ENCODE measurements at regions not wholly inside any gene's neighbourhood (a gene's known extent, or its start where the extent isn't known, plus 50 kb on each side); places are given as distances from the start of the nearest gene placed in this dataset.
"Not testable (repeated sequence)": the region's sequence is repeated elsewhere in the genome, so short reads cannot be mapped to it uniquely, and the experiment has no call there.

DNA sequence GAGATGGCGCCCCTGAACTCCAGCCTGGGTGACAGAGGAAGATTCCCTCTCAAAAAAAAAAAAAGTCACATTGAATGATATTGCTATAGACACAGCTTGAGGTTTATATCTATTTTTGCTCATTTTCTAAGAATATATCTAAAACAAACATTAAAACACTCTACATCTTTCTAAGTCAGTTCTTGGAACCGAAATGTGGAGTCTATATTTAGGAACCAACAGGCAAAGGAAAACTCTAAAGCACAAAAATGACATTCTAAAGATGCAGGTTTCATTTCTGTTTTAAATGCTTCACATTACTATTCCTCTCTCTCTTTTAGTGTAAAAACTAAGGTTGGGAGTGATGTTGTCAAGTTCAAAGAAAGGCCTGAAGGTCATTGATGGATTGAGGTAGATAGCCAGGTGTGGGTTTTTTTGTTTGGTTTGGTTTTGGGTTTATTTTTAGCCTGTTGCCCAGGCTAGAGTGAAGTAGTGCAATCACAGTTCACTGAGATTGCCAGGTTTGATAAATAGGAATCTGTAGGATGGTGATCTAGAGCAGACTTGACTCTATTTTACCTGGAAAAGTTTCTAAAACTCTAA, 194.0 kb upstream of the RBBP8 start:
- no peak for DNase-seq (ENCODE audit: low read depth)

DNA sequence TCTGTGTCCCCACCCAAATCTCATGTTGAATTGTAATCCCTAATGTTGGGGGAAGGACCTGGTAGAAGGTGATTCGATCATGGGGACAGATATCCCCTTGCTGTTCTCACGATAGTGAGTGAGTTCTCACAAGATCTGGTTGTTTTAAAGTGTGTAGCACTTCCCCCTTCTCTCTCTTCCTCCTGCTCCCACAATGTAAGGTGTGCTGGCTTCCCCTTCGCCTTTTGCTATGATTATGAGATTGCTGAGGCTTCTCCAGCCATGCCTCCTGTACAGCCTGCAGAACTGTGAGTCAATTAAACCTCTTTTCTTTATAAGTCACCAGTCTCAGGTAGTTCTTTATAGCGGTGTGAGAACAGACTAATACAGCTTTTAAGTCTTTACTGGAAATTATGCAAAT, 193.3 kb upstream of the RBBP8 start:
- DNase-seq (ENCODE audit: low read depth): no peak

DNA sequence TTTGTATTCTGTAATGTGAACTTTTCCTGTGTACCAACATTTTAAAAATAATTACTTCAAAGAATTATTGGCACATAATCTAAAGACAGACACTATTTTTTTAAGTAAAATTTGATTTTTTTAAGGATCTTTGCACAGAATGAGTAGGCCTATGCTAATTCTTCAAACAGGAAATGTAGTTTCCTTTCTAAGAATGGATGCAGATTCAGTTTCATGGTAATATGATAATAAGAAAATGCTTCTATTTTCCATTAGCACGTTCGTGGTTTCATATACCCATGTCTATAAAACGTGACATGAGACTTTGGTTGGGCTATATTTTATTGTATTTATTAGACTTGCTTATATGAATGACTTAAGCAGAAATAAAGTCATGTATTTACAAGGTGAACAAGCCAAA, 191.8 kb upstream of the RBBP8 start:
- no peak for DNase-seq (ENCODE audit: low read depth)

DNA sequence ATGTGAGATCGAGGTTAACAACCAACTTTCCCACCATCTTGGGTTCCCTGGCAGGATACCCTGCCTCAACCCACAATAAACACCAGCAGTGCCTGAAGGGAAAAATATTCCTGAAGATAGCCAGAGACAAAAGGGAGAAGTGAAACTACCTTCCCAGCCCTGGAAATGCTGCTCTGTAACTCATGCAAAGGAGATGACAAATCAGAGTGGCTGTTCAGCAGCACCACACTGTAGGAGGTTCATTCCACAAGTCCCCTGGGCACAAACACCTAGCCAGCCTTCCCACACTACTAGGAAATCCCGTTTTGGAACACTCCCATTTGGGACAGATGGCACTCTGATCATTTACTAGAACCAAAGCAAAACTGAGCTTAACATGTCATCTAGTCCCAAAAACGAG, 190.7 kb upstream of the RBBP8 start:
- DNase-seq (ENCODE audit: low read depth): no peak

DNA sequence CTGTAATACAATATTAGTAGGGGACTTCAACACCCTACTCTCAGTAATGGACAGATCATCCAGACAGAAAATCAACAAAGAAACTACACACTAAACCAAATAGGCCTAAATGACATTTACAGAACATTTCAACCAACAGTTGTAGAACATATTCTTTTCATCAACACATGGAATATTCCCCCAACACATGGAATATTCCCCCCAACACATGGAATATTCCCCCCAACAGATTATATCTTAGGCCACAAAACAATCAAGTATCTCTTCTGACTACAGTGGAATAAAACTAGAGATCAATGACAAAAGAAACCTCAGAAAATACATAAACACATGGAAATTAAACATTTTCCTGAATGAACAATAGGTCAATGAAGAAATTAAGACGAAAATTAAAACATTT, 187.2 kb upstream of the RBBP8 start:
- no peak for DNase-seq (ENCODE audit: low read depth)

DNA sequence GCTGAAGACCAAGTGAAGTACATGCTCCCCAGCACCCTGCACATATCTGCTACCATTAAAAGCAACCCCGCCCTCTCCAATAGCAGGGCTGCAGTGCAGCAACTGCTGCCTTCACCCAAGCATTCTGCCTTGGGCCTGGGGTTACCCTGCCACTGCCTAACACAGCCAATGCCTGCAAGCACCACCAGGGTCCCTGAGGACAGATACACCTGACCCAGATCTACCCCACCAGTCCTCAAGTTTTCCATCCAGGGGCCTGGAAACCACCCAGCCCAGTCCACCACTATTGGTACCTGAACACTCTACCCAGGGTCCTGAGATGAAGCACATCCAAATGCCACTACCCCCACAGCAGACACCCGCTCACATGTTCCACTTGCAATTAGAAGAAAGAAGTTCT, 181.1 kb upstream of the RBBP8 start:
- DNase-seq (ENCODE audit: low read depth): no peak

DNA sequence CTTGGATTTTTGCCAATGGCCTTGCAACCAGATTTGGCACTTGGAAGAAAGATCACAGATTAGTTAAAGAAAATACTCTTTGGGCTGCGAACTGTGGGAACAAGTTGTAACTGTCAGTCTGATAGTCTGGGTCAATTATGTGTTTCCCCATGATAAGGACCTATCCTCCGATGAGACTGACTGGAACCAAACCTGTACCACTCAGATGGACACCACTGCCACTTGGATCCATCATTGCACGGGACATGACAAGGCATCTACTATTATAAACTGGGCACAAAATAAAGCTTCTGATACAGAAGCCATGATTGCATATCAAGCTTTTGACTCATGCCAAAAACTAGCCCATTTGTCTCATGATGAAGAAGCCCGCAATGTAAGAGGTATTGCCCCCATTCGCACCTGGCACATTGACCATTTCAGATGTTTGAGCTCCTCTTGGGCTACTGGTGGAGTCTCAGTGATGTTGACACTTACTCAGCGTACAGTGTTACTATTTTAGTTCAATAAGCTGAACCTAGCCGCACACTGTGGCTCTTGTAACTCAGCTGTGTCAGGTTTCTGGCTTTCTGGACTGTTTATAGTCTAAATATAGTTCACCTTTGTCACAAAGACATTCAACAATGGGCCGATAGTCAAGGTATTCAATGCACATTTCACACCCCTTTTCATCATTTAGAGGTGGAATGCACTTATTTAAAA, 179.8 kb upstream of the RBBP8 start:
- DNase-seq (ENCODE audit: low read depth): no peak

DNA sequence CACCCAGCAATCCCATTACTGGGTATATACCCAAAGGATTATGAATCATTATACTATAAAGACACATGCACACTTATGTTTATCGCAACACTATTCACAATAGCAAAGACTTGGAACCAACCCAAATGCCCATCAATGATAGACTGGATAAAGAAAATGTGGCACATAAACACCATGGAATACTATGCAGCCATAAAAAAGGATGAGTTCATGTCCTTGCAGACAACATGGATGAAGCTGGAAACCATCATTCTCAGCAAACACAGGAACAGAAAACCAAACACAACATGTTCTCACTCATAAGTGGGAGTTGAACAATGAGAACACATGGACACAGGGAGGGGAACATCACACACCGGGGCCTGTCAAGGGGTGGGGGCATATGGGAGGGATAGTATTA, 169.1 kb upstream of the RBBP8 start:
- not testable (repeated sequence) for DNase-seq (ENCODE audit: low read depth)

DNA sequence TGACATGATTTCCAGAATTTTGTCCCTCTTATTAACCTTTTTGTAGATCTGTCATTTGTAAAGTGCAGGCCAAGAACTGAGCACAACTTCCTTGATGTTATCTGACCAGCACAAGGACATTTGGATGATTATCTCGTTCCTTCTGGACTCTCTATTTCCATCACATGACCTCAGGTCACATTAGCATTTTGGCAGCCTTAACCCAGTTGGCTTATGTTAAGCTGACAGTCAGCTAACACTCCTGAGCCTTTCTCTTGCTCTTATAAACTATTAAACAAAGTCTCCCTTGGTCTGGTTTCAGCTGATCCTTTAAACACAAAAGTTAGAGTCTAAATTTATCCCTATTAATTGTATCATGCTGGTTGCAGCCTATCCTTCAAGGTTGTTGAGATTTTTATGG, 167.2 kb upstream of the RBBP8 start:
- DNase-seq (ENCODE audit: low read depth): no peak

DNA sequence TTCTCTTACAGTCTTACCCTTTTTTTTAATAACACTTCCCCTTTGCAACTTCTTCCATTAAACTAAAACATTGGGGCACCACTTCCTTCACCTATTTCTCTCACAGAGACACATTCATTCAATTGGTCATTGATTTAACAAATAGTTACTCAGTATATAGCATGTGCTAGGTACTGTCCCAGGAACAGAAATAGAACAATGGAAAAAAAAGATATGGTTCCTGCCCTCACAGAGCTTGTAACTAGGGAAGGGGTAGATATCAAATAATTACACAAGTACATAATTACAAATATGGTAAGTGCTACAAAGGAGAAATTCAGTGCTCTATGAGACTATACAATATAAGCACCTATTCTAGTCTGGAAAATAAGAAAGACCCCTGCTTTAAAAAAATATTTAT, 165.5 kb upstream of the RBBP8 start:
- DNase-seq (ENCODE audit: low read depth): no peak

DNA sequence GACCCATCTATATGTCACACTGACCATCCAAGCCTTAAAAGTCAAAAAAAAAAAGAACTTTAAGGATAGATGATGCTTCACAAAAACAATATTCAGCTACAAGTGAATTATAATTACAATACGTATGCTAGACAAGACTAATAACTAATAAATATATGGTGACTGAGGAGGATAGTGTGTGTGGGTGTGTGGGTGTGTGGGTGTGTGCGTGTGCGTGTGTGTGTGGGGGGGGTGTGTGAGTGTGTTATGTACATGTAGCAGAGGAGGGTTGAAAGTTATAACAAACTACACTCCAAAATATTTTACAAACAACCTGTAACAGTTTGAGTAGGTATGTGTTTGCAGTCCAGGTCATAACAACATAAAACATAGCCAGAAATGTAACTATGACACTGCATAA, 159.2 kb upstream of the RBBP8 start:
- DNase-seq (ENCODE audit: low read depth): no peak

DNA sequence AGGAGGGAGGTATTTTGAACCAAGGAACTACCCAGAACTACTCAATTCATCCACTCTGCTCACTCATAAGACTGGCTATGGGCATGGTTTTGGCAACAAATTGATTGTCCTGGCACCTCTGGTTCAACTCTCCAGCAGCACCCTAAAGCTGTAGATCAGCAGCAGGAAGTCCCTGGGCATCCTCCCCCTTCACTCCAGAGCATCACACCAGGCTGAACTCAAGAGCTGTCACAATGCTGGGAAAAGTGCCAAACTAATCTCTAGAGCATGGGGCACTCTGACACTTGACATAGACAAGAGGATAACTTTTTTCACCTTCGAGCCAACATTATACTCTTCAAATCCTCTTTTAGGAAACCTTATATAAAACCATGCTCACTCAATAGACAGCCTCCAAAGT, 154.1 kb upstream of the RBBP8 start:
- no peak for DNase-seq (ENCODE audit: low read depth)

DNA sequence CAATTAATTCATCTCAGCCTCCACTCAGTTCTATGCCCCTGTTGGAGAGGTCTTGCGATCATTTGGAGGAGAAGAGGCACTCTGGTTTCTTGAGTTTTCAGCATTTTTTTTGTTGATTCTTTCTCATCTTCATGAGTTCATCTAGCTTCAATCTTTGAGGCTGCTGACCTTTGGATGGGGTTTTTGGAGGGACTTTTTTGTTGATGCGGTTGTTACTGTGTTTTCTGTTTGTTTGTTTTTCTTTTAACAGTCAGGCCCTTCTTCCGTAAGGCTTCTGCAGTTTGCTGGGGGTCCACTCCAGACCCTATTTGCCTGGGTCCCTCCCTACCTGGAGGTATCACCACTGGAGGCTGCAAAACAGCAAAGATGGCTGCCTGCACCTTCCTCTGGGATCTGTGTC, 149.9 kb upstream of the RBBP8 start:
- DNase-seq (ENCODE audit: low read depth): no peak

DNA sequence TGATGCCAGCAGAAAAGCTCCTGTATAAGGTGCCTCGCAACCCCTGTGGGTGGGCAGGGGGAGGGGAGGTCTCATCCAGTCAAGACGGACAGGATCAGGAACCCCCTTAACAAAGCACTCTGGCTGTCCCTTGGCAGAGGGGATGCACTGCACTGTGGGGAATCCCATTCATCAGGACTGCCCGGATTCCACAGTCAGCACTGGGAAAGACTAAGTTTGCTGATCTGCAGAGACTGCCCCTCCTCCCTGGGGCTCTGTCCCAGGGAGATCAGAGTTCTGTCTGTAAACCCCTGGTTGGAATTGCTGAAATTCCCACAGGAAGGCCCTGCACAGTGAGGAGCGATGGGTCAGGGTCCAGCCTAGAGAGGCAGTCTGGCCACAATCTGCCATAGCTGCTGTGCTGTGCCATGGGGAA, 149.5 kb upstream of the RBBP8 start:
- no peak for DNase-seq (ENCODE audit: low read depth)

DNA sequence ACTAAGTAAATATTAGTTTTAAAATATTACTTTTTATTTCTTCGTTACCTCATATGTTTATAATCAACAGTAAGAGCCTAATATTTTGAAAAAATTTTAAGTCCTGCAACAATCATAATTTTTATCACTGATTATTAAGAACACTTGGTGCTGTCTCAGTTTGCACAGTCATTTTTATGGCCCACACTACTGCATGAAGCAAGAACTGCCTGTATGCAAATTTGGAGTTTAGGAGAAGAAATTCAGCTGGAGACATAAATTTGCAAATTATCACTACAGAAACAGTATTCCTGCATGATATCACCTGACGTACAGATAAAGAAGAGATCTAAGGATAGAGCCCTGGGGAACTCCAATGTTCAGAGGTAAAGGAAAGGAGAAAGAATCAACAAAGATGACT, 144.1 kb upstream of the RBBP8 start:
- DNase-seq (ENCODE audit: low read depth): no peak

DNA sequence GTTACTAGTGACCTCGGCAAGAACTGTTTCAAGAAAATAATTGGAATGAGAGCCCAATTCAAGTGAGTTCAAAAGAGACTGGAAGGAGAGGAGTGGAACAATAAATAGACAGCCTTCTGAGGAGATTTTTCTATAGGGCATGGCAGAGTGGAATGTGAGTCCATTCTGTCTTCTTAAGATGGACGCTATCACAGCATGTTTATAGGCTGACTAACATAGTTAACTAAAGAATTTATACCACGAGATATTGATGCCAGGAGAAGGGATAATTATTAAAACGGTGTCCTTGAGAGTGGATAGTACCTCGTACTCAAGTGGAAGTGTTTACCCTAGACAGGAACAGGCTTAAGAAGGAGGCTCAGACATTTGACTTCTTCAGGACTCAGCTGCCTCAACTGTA, 143.5 kb upstream of the RBBP8 start:
- DNase-seq (ENCODE audit: low read depth): no peak

DNA sequence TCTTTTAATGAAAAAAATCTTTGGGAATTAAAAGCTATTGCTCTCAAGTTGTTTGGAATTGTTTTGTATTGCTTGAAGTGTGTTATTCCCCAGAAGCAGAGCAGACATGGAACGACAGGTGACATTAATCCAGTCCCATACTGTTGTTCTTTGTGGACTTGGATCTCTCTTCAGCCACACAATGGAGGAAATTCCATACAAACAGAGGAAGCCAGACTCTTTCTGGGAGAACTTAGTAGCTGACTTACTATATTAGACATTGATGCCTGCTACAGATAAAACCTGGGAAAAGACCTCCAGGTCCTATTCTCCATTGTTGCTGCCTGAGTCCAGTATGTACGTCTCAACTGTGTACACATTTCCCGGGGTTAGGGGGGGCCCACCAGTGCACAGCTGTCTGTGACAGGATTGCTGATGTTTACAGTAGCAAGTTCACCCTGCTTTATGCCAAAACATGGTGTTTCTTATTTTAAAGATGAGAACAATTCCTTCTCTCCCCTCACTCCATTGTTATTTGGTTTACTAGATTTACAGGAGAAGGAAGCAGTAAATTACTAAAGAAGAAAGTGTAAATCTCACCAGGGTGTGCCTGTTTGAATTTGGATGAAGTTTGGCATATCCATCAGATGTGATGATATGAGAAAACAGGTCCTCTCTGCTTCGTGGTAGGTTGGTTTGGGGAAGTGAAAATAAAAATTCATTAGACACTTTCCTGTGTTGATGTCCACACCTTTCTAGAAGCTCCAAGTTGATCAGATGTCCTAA, 142.4 kb upstream of the RBBP8 start:
- DNase-seq (ENCODE audit: low read depth): no peak

DNA sequence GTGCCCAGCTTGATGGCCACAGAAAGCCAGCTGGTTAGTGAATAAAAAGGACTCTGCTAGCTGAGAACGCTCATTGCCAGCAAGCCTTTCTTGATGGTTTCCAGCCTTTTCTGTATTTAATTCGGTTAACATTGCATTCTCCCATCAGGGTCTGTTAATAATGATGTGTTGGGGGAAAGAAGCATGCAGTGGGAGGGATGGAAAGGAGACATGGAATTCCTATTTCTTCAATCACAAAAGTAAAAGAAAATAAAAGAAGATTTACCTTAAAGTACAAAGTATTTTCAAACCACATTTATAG, 141.9 kb upstream of the RBBP8 start:
- no peak for DNase-seq (ENCODE audit: low read depth)

DNA sequence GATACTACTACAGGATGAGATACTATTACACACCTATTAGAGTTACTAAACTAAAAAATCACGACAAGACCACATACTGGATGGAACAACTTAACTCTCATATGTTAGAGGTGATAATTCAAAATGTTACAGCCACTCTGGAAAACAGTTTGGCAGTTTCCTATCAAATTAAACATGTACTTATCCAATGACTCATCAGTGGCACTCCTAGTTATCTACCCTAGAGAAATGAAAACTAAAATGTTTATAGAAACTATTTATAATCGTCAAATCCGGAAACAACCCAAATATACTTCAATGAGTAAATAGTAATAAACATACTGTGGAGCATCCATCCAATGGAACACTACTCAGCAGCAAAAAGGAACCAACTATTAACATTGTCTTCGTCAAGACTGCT, 137.0 kb upstream of the RBBP8 start:
- DNase-seq (ENCODE audit: low read depth): no peak

DNA sequence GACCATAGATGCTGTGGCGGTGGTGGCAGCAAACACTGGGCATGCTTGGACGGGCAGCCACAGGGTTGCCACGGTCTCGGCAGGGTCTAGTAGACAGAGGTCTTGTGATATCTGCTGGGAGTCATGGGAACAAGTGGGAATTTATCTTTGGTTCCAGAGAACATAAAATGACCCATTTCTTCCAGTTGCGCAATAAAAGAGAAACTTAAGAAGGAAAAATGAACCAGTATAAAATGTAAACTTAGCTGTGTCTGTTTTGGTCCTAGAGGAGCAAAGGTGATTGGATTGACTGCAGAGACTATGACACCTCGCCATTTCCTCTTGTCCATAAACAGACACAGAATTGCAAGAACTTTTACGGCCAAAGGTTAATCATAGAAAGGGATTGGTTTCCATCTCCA, 132.6 kb upstream of the RBBP8 start:
- no peak for DNase-seq (ENCODE audit: low read depth)

DNA sequence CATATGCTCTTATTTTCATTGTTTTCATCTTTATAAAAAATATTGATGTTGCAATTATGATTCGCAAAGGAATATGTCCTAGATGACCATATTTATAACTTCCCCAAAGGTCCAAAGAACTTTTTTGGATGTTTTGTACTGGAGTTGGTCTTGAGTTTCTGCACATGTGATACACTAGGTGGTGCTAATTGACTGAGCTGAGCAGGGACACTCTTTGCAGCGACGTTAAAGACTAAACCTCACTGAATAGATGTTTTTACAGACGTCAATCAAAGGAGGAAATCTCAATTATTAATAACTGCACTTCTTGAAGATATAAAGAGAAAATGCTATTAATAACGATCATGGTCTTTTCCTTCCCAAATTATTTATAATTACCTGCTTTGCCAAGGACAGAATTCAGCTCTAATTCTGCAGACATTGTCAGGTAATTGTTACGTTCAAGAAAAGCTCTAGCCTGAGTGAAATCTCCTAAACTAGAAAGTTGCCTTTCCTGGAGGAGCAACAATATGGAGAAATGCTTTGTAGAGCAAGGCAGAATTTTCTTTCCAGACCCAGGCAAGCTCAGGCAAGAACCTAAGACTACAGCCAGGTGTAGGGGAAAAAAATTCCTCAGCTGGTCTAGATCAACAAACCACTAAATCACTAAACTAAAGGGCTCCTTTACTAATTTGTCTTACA, 119.3 kb upstream of the RBBP8 start:
- no peak for DNase-seq (ENCODE audit: low read depth)

DNA sequence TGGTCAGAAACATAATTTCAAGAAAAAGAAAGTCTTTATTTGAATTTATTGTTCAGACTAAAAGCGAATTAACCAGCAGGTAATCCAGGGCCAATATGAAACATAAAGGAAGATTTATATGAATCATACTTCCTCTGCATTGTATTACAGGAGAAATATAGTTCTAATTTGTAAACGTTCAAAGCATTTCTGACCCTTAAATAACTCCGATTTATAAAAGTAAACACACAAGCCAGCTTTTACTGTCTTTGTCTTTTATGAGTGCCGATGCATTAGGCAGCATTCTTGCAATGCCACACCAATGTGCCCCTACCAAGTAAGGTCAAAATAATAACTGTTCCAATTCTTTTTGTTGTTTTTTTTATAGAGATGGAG, 118.8 kb upstream of the RBBP8 start:
- no peak for DNase-seq (ENCODE audit: low read depth)
